Aorta (tissue), 5 donors: ENCODE measurements at regions not wholly inside any gene's neighbourhood (a gene's known extent, or its start where the extent isn't known, plus 50 kb on each side); places are given as distances from the start of the nearest gene placed in this dataset.

Experiments used
- ATAC-seq: fragments of 200-7000 bp; cut with Tn5 transposase; one replicate; pipeline ENCODE4 v1.9.1; 2022; ENCODE audit warnings: moderate library complexity; ENCODE audit not compliant: low FRiP score
- DNase-seq, 2 donors: peaks; one replicate each; pipeline ENCODE4 v3.0.0-alpha.2; 2020
- H3K27ac ChIP-seq, 2 donors: one replicate each; pipeline ENCODE4 v1.5.1; 2013; ENCODE audit warnings: low read length in 2 of 2, mild to moderate bottlenecking in 2 of 2, moderate library complexity in 2 of 2, control low read depth in 1 of 2, inconsistent platforms in 1 of 2, low read depth in 1 of 2
- H3K27me3 ChIP-seq, 2 donors: one replicate each; pipeline ENCODE4 v1.6.1; 2013; ENCODE audit warnings: control low read depth in 1 of 2, low read length in 1 of 2, mild to moderate bottlenecking in 1 of 2, moderate library complexity in 1 of 2; ENCODE audit not compliant: insufficient read depth in 2 of 2, control insufficient read depth in 1 of 2
- H3K36me3 ChIP-seq, 2 donors: one replicate each; pipeline ENCODE4 v1.6.1; 2013; ENCODE audit warnings: control low read depth in 1 of 2, low read length in 1 of 2, mild to moderate bottlenecking in 1 of 2; ENCODE audit not compliant: insufficient read depth in 2 of 2, control insufficient read depth in 1 of 2
- H3K4me1 ChIP-seq, 2 donors: one replicate each; pipeline ENCODE4 v1.6.1; 2013; ENCODE audit warnings: low read length in 2 of 2, control low read depth in 1 of 2, mild to moderate bottlenecking in 1 of 2, moderate library complexity in 1 of 2; ENCODE audit not compliant: insufficient read depth in 2 of 2, control insufficient read depth in 1 of 2
- H3K4me3 ChIP-seq, 2 donors: one replicate each; pipeline ENCODE4 v1.5.1; 2013; ENCODE audit warnings: low read length in 2 of 2, control low read depth in 1 of 2, mild to moderate bottlenecking in 1 of 2
- H3K9me3 ChIP-seq: one replicate; pipeline ENCODE4 v1.6.1; 2013; ENCODE audit warnings: mild to moderate bottlenecking, low read length; ENCODE audit not compliant: control insufficient read depth
- WGBS, 2 donors: extraction: QIAGEN DNeasy Blood & Tissue Kit; methylation state at CpG; one replicate each; pipeline ENCODE4 v1.1.7; 2013; 5-methylcytosine and 5-hydroxymethylcytosine counted together
- intact Hi-C, 2 donors: fragments of 100-400 bp; cut with DNase I; formaldehyde crosslinking; loops; one replicate each; pipeline versions ENCODE4 v1.14.2 to v1.15.0; 2022
- donor health status: healthy with polysubstance abuse.
- donor health status: Bipolar disorder and iron deficiency.
- donor health status: DM: no; HTN: no; CAD: no.
- donor health status: DM: no; HTN: no; CAD: no.
- donor health status: DM: yes; HTN: yes; CAD: no.

DNA sequence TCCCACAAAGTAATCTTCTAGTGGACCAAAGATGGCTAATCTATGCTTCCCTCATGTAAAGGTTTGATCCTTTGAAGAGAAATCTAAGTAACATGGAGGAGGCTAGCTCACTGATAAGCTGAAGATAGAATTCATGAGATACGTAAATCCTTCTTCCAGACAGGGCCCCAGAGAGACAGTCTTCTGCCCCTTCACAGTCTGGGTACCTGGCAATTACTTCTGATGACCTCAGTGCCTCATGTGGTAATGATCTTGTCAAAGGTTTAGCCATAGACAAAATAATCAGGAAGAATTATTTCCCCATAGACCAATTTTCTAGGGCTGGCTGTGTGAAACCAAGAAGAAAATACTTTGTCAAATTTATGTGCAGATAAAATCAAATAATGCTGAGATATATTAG lies 495.8 kb downstream of the METTL4 start:
- 70 to 80% methylated on average over 1 of the region's 1 CpG for WGBS, 2 donors
- no peaks in the 10 kb centered on the region for H3K9me3 ChIP-seq
- DNase-seq (no peak), ATAC-seq (no peak)
- no peaks in the 10 kb centered on the region for H3K27me3 ChIP-seq
- H3K4me1 ChIP-seq: no peaks in the 10 kb centered on the region
- intact Hi-C loops: no loop called here
- H3K27ac ChIP-seq: no peak overlapping the region
- no peak overlapping the region for H3K4me3 ChIP-seq
- no peaks in the 10 kb centered on the region for H3K36me3 ChIP-seq

GRCh38 chr18:2082676-2083075 lies 488.6 kb downstream of the METTL4 start:
- intact Hi-C loops: no loop called here
- Histone ChIP-seq H3K4me3 (no peak overlapping the region), H3K4me1 (no peaks in the 10 kb centered on the region), H3K27me3 (no peaks in the 10 kb centered on the region), H3K36me3 (no peaks in the 10 kb centered on the region), H3K27ac (no peak overlapping the region), H3K9me3 (no peaks in the 10 kb centered on the region)
- DNase-seq: no peak
- no peak for ATAC-seq
- 46 to 57% methylated on average over 1 of the region's 1 CpG for WGBS, 2 donors

GRCh38 chr18:2083691-2084090 lies 487.6 kb downstream of the METTL4 start:
- H3K27ac ChIP-seq: no peak overlapping the region
- ATAC-seq (no peak), DNase-seq (no peak)
- intact Hi-C loops: no loop called here
- H3K36me3 ChIP-seq: no peaks in the 10 kb centered on the region
- H3K4me1 ChIP-seq: no peaks in the 10 kb centered on the region
- no peak overlapping the region for H3K4me3 ChIP-seq
- 38 to 47% methylated on average over 3 of the region's 3 CpGs for WGBS, 2 donors
- no peaks in the 10 kb centered on the region for H3K9me3 ChIP-seq
- no peaks in the 10 kb centered on the region for H3K27me3 ChIP-seq

DNA sequence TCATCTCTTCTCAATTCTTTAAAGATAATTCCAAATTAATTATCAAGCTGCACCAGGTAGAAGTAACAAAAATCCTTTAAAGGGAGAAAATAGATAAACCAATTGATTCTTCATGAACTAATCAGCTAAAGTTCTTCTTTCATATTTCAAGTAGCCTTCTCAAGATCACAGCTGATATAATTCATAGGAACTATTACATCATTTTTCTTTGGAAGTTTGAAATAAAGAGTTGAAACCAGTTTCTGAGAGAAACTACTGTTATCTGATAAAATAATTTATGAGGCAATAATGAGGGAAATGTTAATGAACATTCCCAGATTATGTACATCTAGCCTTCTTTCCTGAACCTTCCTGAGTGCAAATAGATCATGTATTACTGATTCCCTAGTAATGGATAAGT lies 484.9 kb downstream of the METTL4 start:
- Histone ChIP-seq H3K27ac (no peak overlapping the region), H3K9me3 (no peaks in the 10 kb centered on the region), H3K4me1 (no peaks in the 10 kb centered on the region), H3K4me3 (no peak overlapping the region), H3K36me3 (no peaks in the 10 kb centered on the region), H3K27me3 (no peaks in the 10 kb centered on the region)
- intact Hi-C loops: no loop called here
- ATAC-seq (no peak), DNase-seq (no peak)

- peak; percentile 57 for ATAC-seq
- intact Hi-C loops: no loop called here
- 70 to 74% methylated on average over 5 of the region's 5 CpGs for WGBS, 2 donors
- H3K27ac ChIP-seq: no peak overlapping the region
- no peaks in the 10 kb centered on the region for H3K27me3 ChIP-seq
- no peaks in the 10 kb centered on the region for H3K36me3 ChIP-seq
- H3K4me3 ChIP-seq: no peak overlapping the region
- no peak for DNase-seq
- no peaks in the 10 kb centered on the region for H3K4me1 ChIP-seq
- no peaks in the 10 kb centered on the region for H3K9me3 ChIP-seq
Observed at GRCh38 chr18:2087877-2088673, 483.2 kb downstream of the METTL4 start.

DNA sequence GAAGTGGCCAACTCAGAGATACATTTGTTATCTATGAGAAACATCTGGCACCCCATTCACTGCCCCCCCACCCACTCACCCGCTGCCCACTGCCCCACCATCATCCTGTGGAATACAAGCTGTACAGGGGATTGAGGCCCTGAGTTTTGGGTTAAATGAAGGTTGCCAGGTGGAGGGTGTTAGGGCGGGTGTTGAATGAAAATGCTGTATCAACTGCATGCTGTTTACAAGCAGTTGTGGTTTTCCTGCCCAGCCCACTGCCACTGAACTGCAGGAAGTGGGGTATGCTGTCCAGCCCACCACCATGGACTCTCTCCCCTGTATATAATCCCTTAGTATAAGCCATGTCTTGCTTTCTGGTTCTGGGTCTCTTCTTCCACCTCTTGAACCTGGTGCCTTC lies 481.9 kb downstream of the METTL4 start:
- intact Hi-C loops: no loop called here
- ATAC-seq (no peak), DNase-seq (no peak)
- H3K9me3 ChIP-seq: no peaks in the 10 kb centered on the region
- H3K27ac ChIP-seq: no peak overlapping the region
- no peaks in the 10 kb centered on the region for H3K27me3 ChIP-seq
- H3K4me3 ChIP-seq: no peak overlapping the region
- 26 to 65% methylated on average over 2 of the region's 2 CpGs for WGBS, 2 donors
- no peaks in the 10 kb centered on the region for H3K36me3 ChIP-seq
- H3K4me1 ChIP-seq: no peaks in the 10 kb centered on the region

DNA sequence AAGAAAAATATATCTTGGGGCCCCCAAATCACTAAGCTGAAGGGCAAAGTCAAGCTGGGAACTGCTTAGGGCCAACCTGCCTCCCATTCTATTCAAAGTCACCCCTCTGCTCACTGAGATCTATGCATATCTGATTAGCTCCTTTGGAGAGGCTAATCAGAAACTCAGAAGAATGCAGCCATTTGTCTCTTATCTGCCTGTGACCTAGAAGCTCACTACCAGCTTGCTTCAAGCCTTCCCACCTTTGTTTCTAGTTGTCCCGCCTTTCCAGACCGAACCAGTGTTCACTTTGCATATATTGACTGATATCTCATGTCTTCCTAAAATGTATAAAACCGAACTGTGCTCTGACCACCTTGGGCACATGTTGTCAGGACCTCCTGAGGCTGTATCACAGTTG lies 479.4 kb downstream of the METTL4 start:
- H3K27me3 ChIP-seq: no peaks in the 10 kb centered on the region

DNA sequence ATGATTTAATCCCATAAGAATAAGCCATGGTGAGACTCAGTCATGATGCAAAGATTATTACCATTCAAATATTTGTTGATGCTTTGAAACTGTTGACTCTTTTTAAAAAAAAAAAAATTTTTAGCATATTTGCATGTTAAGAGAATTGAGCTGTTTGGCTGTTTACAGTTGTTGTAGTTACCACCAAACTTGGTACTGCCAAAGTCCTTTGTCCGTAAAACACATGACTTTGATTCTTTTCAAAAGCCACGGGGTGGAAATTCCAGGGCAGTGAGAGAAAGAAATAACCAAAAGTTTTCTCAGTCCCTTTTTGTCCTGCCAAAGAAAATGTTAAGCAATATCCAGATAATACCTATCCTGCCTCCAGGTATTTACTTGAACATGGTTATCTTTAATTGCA lies 474.8 kb downstream of the METTL4 start:
- H3K27me3 ChIP-seq: no peaks in the 10 kb centered on the region
- intact Hi-C loops: no loop called here
- H3K27ac ChIP-seq: no peak overlapping the region
- no peaks in the 10 kb centered on the region for H3K4me1 ChIP-seq
- no peak overlapping the region for H3K4me3 ChIP-seq
- no peaks in the 10 kb centered on the region for H3K9me3 ChIP-seq
- ATAC-seq: no peak
- H3K36me3 ChIP-seq: no peaks in the 10 kb centered on the region
- no peak for DNase-seq
- 56 to 58% methylated on average over 2 of the region's 2 CpGs for WGBS, 2 donors

More for the DNA sequence above, 479.4 kb downstream of the METTL4 start:
- DNase-seq (no peak), ATAC-seq (no peak)
- no peaks in the 10 kb centered on the region for H3K9me3 ChIP-seq
- no peak overlapping the region for H3K4me3 ChIP-seq
- H3K4me1 ChIP-seq: no peaks in the 10 kb centered on the region
- intact Hi-C loops: no loop called here
- no peak overlapping the region for H3K27ac ChIP-seq
- WGBS, 2 donors: 57 to 66% methylated on average over 3 of the region's 3 CpGs
- no peaks in the 10 kb centered on the region for H3K36me3 ChIP-seq

DNA sequence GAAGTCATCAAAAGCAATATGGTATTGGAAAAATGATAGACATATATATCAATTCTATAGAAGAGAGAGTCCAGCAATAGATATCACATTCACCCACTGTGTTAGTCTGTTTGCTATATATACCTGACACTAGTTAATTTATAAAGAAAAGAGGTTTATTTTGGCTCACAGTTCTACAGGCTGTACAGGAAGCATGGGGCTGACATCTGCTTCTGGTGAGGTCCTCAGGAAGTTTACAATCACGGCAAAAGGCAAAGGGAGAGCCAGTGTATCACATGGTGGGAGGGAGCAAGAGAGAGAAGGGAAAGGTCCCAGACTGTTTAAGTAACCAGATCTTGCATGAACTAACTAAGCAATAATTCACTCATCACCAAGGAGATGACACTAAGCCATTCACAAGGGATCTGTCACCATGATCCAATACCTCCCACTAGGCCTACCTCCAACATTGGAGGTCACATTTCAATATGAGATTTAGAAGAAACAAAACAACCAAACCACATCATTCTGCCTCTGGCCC lies 470.6 kb downstream of the METTL4 start:
- intact Hi-C loops: loop anchor here (10.0 kb wide), 1 partner anchor 444 kb away; no protein-coding TSS in a partner anchor
- 21 to 44% methylated on average over 1 of the region's 1 CpG for WGBS, 2 donors
- DNase-seq: no peak
- ATAC-seq: no peak
- Histone ChIP-seq H3K4me1 (no peaks in the 10 kb centered on the region), H3K27me3 (no peaks in the 10 kb centered on the region), H3K4me3 (no peak overlapping the region), H3K27ac (no peak overlapping the region), H3K9me3 (no peaks in the 10 kb centered on the region), H3K36me3 (no peaks in the 10 kb centered on the region)
